GM12891 (cell line): ENCODE measurements at regions not wholly inside any gene's neighbourhood (a gene's known extent, or its start where the extent isn't known, plus 50 kb on each side); places are given as distances from the start of the nearest gene placed in this dataset.

Source experiments
- PAX5 ChIP-seq: IDR thresholded peaks from 2 replicates; pipeline ENCODE4 v1.6.1; 2011; ENCODE audit warnings: low read length, moderate library complexity, mild to moderate bottlenecking; ENCODE audit not compliant: insufficient read depth, severe bottlenecking
- POLR2A ChIP-seq: IDR thresholded peaks from 2 replicates; pipeline ENCODE4 v1.6.1; 2011; ENCODE audit warnings: low read depth, low read length, control low read depth
- POLR2AphosphoS5 ChIP-seq: IDR thresholded peaks from 2 replicates; pipeline ENCODE4 v1.6.1; 2011; ENCODE audit warnings: low read depth, low read length, control low read depth
- POU2F2 ChIP-seq: IDR thresholded peaks from 2 replicates; pipeline ENCODE4 v1.6.1; 2011; ENCODE audit warnings: low read depth, mild to moderate bottlenecking, control low read depth, low read length, moderate library complexity
- SPI1 ChIP-seq: IDR thresholded peaks from 2 replicates; pipeline ENCODE4 v1.6.1; 2011; ENCODE audit warnings: low read depth, low read length, control low read depth
- TAF1 ChIP-seq: IDR thresholded peaks from 2 replicates; pipeline ENCODE4 v1.6.1; 2011; ENCODE audit warnings: low read depth, low read length, control low read depth

DNA sequence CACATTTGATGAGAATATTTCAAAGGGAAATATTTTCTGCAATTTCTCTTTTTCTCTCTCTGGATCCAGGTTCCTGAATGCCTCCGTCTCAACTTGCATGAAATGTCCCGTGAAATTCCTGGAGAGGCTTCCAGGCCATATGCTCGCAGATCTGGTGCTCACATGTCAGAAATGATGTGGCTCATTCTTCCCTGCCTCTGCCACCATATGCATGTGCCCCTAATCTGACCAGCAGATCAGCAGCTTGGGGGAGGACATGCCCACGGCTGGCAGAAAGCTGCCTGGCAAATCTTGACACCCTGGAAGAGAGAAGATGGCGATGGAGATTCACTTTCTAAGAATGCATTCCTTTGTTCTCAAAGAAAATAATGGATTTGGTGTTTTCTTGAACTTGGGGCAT is 490.7 kb downstream of the RPS24 start:
- no peak for TF ChIP-seq TAF1
- TF ChIP-seq POLR2A = no peak
- no peak for TF ChIP-seq POLR2AphosphoS5
- no peak for TF ChIP-seq SPI1
- TF ChIP-seq PAX5 = no peak
- TF ChIP-seq POU2F2 = no peak
